HPDE6-E6E7 (cell line): ENCODE measurements at regions not wholly inside any gene's neighbourhood (a gene's known extent, or its start where the extent isn't known, plus 50 kb on each side); places are given as distances from the start of the nearest gene placed in this dataset.
"Not testable (repeated sequence)": the region's sequence is repeated elsewhere in the genome, so short reads cannot be mapped to it uniquely, and the experiment has no call there.

Experiments
- DNase-seq: peaks from one replicate; pipeline ENCODE4 v3.0.0; 2011; ENCODE audit warnings: missing footprints; ENCODE audit errors: extremely low spot score

- not testable (repeated sequence) for DNase-seq
Observed at GRCh38 chr2:87674729-87675128, 73.2 kb upstream of the PLGLB2 start.

- not testable (repeated sequence) for DNase-seq
Observed at GRCh38 chr2:87675487-87675886, 72.4 kb upstream of the PLGLB2 start.

- not testable (repeated sequence) for DNase-seq
Observed at GRCh38 chr2:87677421-87677923, 70.4 kb upstream of the PLGLB2 start.

- DNase-seq, result not testable (repeated sequence)
Observed at GRCh38 chr2:87678742-87679173, 69.1 kb upstream of the PLGLB2 start.

GRCh38 chr2:87679950-87680349, 67.9 kb upstream of the PLGLB2 start:
- not testable (repeated sequence) for DNase-seq

GRCh38 chr2:87680691-87681090, 67.2 kb upstream of the PLGLB2 start:
- not testable (repeated sequence) for DNase-seq

- not testable (repeated sequence) for DNase-seq
Observed at GRCh38 chr2:87683451-87683850, 64.4 kb upstream of the PLGLB2 start.

- DNase-seq, result not testable (repeated sequence)
Observed at GRCh38 chr2:87683961-87684360, 63.9 kb upstream of the PLGLB2 start.

GRCh38 chr2:87685558-87685957, 62.3 kb upstream of the PLGLB2 start:
- not testable (repeated sequence) for DNase-seq

GRCh38 chr2:87686873-87687549, 60.9 kb upstream of the PLGLB2 start:
- not testable (repeated sequence) for DNase-seq

GRCh38 chr2:87687550-87688270, 60.2 kb upstream of the PLGLB2 start:
- not testable (repeated sequence) for DNase-seq

GRCh38 chr2:87691899-87692592, 55.8 kb upstream of the PLGLB2 start:
- not testable (repeated sequence) for DNase-seq

GRCh38 chr2:87692914-87693313, 55.0 kb upstream of the PLGLB2 start:
- not testable (repeated sequence) for DNase-seq

GRCh38 chr2:87693882-87694281, 54.0 kb upstream of the PLGLB2 start:
- DNase-seq, result not testable (repeated sequence)

- DNase-seq, result not testable (repeated sequence)
Observed at GRCh38 chr2:87695596-87696323, 52.1 kb upstream of the PLGLB2 start.
